GM23248 (cell line): ENCODE measurements at regions not wholly inside any gene's neighbourhood (a gene's known extent, or its start where the extent isn't known, plus 50 kb on each side); places are given as distances from the start of the nearest gene placed in this dataset.
"Not testable (repeated sequence)": the region's sequence is repeated elsewhere in the genome, so short reads cannot be mapped to it uniquely, and the experiment has no call there.

ENCODE experiments used
- EZH2 ChIP-seq: fragments of 200-600 bp; sonication (generic); IDR thresholded peaks from 2 replicates; pipeline ENCODE4 v1.6.1; 2018; ENCODE audit warnings: antibody characterized with exemption, mild to moderate bottlenecking; ENCODE audit not compliant: insufficient read depth, poor library complexity, severe bottlenecking
- EZH2phosphoT487 ChIP-seq: fragments of 200-600 bp; sonication (generic); IDR thresholded peaks from 2 replicates; pipeline ENCODE4 v1.6.1; 2018; ENCODE audit warnings: antibody characterized with exemption, moderate library complexity, mild to moderate bottlenecking, low read depth; ENCODE audit not compliant: insufficient read depth

DNA sequence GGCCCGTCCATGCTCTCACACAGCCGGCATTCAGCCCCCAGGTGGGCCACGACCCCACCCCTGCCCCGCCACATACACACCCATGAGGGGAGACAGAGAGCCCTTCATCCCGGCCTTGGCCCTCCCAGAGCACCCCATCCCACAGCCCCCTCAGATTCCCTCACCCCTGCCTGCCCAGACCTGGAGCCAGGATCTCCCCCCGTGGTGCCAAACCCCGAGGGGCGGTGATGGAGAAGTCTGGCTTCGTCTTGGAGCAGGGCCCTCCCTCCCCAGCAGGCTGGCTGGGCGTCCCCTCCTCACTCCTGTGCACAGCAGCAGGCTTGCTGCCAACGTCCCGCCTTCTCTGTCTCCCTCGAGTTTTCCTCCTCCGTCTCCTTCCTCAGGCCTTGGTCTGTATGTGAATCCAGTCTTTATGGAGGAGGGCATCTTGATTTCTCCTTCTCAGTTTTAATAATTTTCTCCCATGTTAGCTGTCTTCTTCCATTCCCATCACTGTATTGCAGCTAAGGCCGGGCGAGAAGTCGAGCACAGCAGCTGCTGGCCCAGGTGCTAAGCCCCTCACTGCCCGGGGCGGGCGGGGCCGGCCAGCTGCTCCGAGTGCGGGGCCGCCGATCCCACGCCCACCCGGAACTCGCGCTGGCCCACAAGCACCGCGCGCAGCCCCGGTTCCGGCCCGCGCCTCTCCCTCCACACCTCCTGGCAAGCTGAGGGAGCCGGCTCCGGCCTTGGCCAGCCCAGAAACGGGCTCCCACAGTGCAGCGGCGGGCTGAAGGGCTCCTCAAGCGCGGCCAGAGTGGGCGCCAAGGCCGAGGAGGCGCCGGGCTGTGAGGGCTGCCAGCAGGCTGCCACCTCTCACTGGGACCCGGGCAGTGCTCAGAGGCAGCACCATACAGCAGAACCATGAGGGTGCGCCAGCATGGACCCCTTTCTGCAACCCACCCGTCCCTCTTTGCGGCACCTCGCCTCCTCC lies 183.6 kb downstream of the TBC1D2B start:
- not testable (repeated sequence) for TF ChIP-seq EZH2, EZH2phosphoT487
